ENCODE measurements at regions not wholly inside any gene's neighbourhood (a gene's known extent, or its start where the extent isn't known, plus 50 kb on each side); places are given as distances from the start of the nearest gene placed in this dataset.

- no peaks in the 10 kb centered on the region for H3K27me3 ChIP-seq (ENCODE audit: low read depth, low read length)
- H3K4me3 ChIP-seq (ENCODE audit: low read depth in 1 of 2, low read length in 2 of 2), result no peak overlapping the region
- no peak overlapping the region for H3K27ac ChIP-seq (ENCODE audit: low read length)
- H3K4me1 ChIP-seq (ENCODE audit: control insufficient read depth in 1 of 2, insufficient read depth in 2 of 2, low read length in 2 of 2), result no peaks in the 10 kb centered on the region
- no peaks in the 10 kb centered on the region for H3K9me3 ChIP-seq (ENCODE audit: control insufficient read depth in 1 of 2, low read length in 2 of 2)
- no peaks in the 10 kb centered on the region for H3K36me3 ChIP-seq (ENCODE audit: control insufficient read depth in 1 of 2, insufficient read depth in 2 of 2, low read length in 2 of 2)
Observed at GRCh38 chr17:72021417-72022041, 99.3 kb upstream of the SOX9 start.

- H3K27me3 ChIP-seq (ENCODE audit: low read depth, low read length), result no peaks in the 10 kb centered on the region
- H3K36me3 ChIP-seq (ENCODE audit: control insufficient read depth in 1 of 2, insufficient read depth in 2 of 2, low read length in 2 of 2), result no peaks in the 10 kb centered on the region
- H3K9me3 ChIP-seq (ENCODE audit: control insufficient read depth in 1 of 2, low read length in 2 of 2), result no peaks in the 10 kb centered on the region
- H3K27ac ChIP-seq (ENCODE audit: low read length), result no peak overlapping the region
- H3K4me3 ChIP-seq (ENCODE audit: low read depth in 1 of 2, low read length in 2 of 2), result no peak overlapping the region
- no peaks in the 10 kb centered on the region for H3K4me1 ChIP-seq (ENCODE audit: control insufficient read depth in 1 of 2, insufficient read depth in 2 of 2, low read length in 2 of 2)
Observed at GRCh38 chr17:72022328-72023275, 98.2 kb upstream of the SOX9 start.

GRCh38 chr17:72024457-72024856, 96.4 kb upstream of the SOX9 start:
- Histone ChIP-seq H3K36me3 (ENCODE audit: control insufficient read depth in 1 of 2, insufficient read depth in 2 of 2, low read length in 2 of 2) (no peaks in the 10 kb centered on the region), H3K27me3 (ENCODE audit: low read depth, low read length) (peaks cover 5% of the 10 kb centered on the region), H3K4me3 (ENCODE audit: low read depth in 1 of 2, low read length in 2 of 2) (no peak overlapping the region), H3K27ac (ENCODE audit: low read length) (no peak overlapping the region), H3K9me3 (ENCODE audit: control insufficient read depth in 1 of 2, low read length in 2 of 2) (peaks cover 0 to 4% of the 10 kb centered on the region in 2 donors), H3K4me1 (ENCODE audit: control insufficient read depth in 1 of 2, insufficient read depth in 2 of 2, low read length in 2 of 2) (no peaks in the 10 kb centered on the region)

GRCh38 chr17:72025113-72025512, 95.7 kb upstream of the SOX9 start:
- H3K27me3 ChIP-seq (ENCODE audit: low read depth, low read length), result peaks cover 5% of the 10 kb centered on the region
- H3K27ac ChIP-seq (ENCODE audit: low read length), result no peak overlapping the region

DNA sequence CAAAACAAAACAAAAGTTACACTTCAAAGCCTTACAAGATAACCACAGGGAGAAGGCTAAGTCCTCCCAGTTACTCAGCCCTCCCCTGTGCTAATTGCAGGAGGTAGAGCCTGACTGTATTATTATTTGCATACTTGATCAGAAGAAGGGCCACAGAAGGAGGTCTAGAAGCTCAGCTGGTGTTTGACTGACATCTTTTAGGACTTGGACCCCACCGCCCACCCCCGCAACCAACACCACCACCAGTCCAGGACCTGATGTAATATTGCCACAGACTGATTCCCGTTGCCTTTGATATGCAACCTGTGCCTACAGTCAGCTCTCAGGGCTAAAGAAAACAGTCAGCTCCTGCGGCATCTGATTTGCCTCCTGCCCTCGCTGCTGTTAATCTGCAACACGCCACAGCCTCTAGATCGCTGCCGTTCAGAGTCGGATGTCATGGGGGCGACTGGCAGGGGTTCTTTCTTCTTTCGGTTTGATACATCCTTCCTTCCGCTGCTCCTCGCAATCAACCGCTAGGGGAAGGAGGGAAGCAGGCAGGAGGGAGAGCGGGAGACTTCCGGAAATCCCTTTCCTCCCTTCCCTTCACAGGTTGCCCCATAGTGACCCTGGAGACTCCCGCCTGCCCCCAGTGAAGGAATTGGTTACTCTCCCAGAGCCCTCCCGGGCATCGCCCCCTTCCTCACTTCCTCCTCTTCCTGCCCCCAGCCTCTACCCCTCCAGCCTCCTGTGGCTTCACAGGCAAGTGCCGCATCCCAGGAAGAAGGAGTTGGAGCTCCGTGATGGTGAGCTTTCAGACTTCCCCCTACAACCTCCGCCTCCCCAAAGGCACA, 90.5 kb upstream of the SOX9 start:
- Histone ChIP-seq H3K9me3 (ENCODE audit: control insufficient read depth in 1 of 2, low read length in 2 of 2) (peaks cover 0 to 4% of the 10 kb centered on the region in 2 donors), H3K27me3 (ENCODE audit: low read depth, low read length) (peaks cover 5% of the 10 kb centered on the region), H3K27ac (ENCODE audit: low read length) (no peak overlapping the region), H3K4me1 (ENCODE audit: control insufficient read depth in 1 of 2, insufficient read depth in 2 of 2, low read length in 2 of 2) (peaks cover 0 to 4% of the 10 kb centered on the region in 2 donors), H3K36me3 (ENCODE audit: control insufficient read depth in 1 of 2, insufficient read depth in 2 of 2, low read length in 2 of 2) (no peaks in the 10 kb centered on the region), H3K4me3 (ENCODE audit: low read depth in 1 of 2, low read length in 2 of 2) (peak overlapping the region; percentile 71 to 74)

More at GRCh38 chr17:72025113-72025512, 95.7 kb upstream of the SOX9 start:
- peaks cover 0 to 4% of the 10 kb centered on the region in 2 donors for H3K9me3 ChIP-seq (ENCODE audit: control insufficient read depth in 1 of 2, low read length in 2 of 2)
- H3K4me3 ChIP-seq (ENCODE audit: low read depth in 1 of 2, low read length in 2 of 2), result no peak overlapping the region
- no peaks in the 10 kb centered on the region for H3K36me3 ChIP-seq (ENCODE audit: control insufficient read depth in 1 of 2, insufficient read depth in 2 of 2, low read length in 2 of 2)
- H3K4me1 ChIP-seq (ENCODE audit: control insufficient read depth in 1 of 2, insufficient read depth in 2 of 2, low read length in 2 of 2), result peaks cover 0 to 4% of the 10 kb centered on the region in 2 donors

DNA sequence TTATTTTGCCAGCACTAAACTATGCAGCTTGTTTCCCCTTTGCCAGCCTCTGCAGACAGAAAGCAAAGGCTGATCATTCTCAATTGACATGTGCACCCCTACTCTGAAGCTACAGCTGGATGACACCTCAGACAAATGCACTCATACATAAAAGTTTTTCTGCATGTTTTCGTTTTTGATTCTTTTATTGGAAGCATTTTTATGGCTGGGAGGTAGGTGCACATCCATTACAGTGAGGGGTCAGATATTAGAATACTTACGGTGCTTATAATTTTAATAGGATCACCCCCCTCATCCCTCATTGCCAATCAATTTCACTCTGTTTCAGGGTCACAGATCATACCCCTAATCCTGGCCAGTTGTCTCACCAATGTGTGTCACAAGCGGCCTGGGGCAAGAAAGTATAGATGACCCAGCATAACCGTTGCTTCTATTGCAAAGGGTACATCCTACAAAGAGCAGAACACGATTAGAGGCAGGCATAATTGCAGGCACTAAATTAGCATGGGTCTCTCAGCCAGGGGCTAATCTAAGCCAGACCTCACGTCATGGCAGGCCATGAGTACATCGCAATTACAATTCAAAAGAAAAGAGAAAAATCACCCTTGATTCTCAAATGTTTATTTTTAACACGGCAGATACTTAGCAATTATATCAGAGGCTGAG, 89.5 kb upstream of the SOX9 start:
- H3K27ac ChIP-seq (ENCODE audit: low read length), result no peak overlapping the region
- no peak overlapping the region for H3K4me3 ChIP-seq (ENCODE audit: low read depth in 1 of 2, low read length in 2 of 2)
- peaks cover 0 to 4% of the 10 kb centered on the region in 2 donors for H3K4me1 ChIP-seq (ENCODE audit: control insufficient read depth in 1 of 2, insufficient read depth in 2 of 2, low read length in 2 of 2)

GRCh38 chr17:72033334-72033733, 87.5 kb upstream of the SOX9 start:
- no peaks in the 10 kb centered on the region for H3K36me3 ChIP-seq (ENCODE audit: control insufficient read depth in 1 of 2, insufficient read depth in 2 of 2, low read length in 2 of 2)
- no peak overlapping the region for H3K27ac ChIP-seq (ENCODE audit: low read length)
- H3K4me1 ChIP-seq (ENCODE audit: control insufficient read depth in 1 of 2, insufficient read depth in 2 of 2, low read length in 2 of 2), result peaks cover 0 to 4% of the 10 kb centered on the region in 2 donors
- H3K4me3 ChIP-seq (ENCODE audit: low read depth in 1 of 2, low read length in 2 of 2), result no peak overlapping the region
- H3K27me3 ChIP-seq (ENCODE audit: low read depth, low read length), result peaks cover 5% of the 10 kb centered on the region
- peaks cover 0 to 4% of the 10 kb centered on the region in 2 donors for H3K9me3 ChIP-seq (ENCODE audit: control insufficient read depth in 1 of 2, low read length in 2 of 2)

More for the DNA sequence above, 89.5 kb upstream of the SOX9 start:
- Histone ChIP-seq H3K27me3 (ENCODE audit: low read depth, low read length) (peaks cover 5% of the 10 kb centered on the region), H3K36me3 (ENCODE audit: control insufficient read depth in 1 of 2, insufficient read depth in 2 of 2, low read length in 2 of 2) (no peaks in the 10 kb centered on the region), H3K9me3 (ENCODE audit: control insufficient read depth in 1 of 2, low read length in 2 of 2) (peaks cover 0 to 4% of the 10 kb centered on the region in 2 donors)

DNA sequence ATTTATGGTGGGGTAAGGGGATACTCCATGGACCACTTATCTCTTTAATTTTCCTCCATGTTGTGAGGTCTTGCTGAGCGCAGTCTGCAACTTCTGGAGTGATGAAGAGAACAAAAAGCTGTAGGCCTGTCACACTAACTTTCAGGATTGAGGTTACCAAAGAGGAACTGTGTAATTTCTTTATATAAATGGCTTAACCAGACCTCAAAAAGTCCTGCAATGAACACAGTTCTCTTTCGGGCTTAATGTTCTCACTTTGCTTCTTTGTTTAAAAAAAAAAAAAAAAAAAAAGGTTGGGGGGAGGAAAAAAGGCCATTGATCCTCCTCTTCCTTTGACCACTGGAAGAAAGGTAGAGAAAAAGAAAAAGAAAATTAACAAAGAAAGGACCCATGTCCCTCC, 86.8 kb upstream of the SOX9 start:
- H3K36me3 ChIP-seq (ENCODE audit: control insufficient read depth in 1 of 2, insufficient read depth in 2 of 2, low read length in 2 of 2), result no peaks in the 10 kb centered on the region
- no peak overlapping the region for H3K4me3 ChIP-seq (ENCODE audit: low read depth in 1 of 2, low read length in 2 of 2)
- peaks cover 3% of the 10 kb centered on the region for H3K27me3 ChIP-seq (ENCODE audit: low read depth, low read length)
- H3K4me1 ChIP-seq (ENCODE audit: control insufficient read depth in 1 of 2, insufficient read depth in 2 of 2, low read length in 2 of 2), result peaks cover 0 to 4% of the 10 kb centered on the region in 2 donors
- H3K9me3 ChIP-seq (ENCODE audit: control insufficient read depth in 1 of 2, low read length in 2 of 2), result peaks cover 0 to 3% of the 10 kb centered on the region in 2 donors
- H3K27ac ChIP-seq (ENCODE audit: low read length), result no peak overlapping the region

- no peak overlapping the region for H3K4me3 ChIP-seq (ENCODE audit: low read depth in 1 of 2, low read length in 2 of 2)
- no peaks in the 10 kb centered on the region for H3K9me3 ChIP-seq (ENCODE audit: control insufficient read depth in 1 of 2, low read length in 2 of 2)
- no peaks in the 10 kb centered on the region for H3K27me3 ChIP-seq (ENCODE audit: low read depth, low read length)
- H3K27ac ChIP-seq (ENCODE audit: low read length), result no peak overlapping the region
- H3K36me3 ChIP-seq (ENCODE audit: control insufficient read depth in 1 of 2, insufficient read depth in 2 of 2, low read length in 2 of 2), result no peaks in the 10 kb centered on the region
- H3K4me1 ChIP-seq (ENCODE audit: control insufficient read depth in 1 of 2, insufficient read depth in 2 of 2, low read length in 2 of 2), result no peaks in the 10 kb centered on the region
Observed at GRCh38 chr17:72038427-72038826, 82.4 kb upstream of the SOX9 start.

- H3K4me3 ChIP-seq (ENCODE audit: low read depth in 1 of 2, low read length in 2 of 2), result no peak overlapping the region
- H3K27me3 ChIP-seq (ENCODE audit: low read depth, low read length), result no peaks in the 10 kb centered on the region
- no peak overlapping the region for H3K27ac ChIP-seq (ENCODE audit: low read length)
- no peaks in the 10 kb centered on the region for H3K36me3 ChIP-seq (ENCODE audit: control insufficient read depth in 1 of 2, insufficient read depth in 2 of 2, low read length in 2 of 2)
- H3K9me3 ChIP-seq (ENCODE audit: control insufficient read depth in 1 of 2, low read length in 2 of 2), result no peaks in the 10 kb centered on the region
- no peaks in the 10 kb centered on the region for H3K4me1 ChIP-seq (ENCODE audit: control insufficient read depth in 1 of 2, insufficient read depth in 2 of 2, low read length in 2 of 2)
Observed at GRCh38 chr17:72039490-72039889, 81.3 kb upstream of the SOX9 start.
